DMS79 treated with DMSO at 0.1 percent for 48 hours (cell line): ENCODE measurements at regions not wholly inside any gene's neighbourhood (a gene's known extent, or its start where the extent isn't known, plus 50 kb on each side); places are given as distances from the start of the nearest gene placed in this dataset.
"Not testable (repeated sequence)": the region's sequence is repeated elsewhere in the genome, so short reads cannot be mapped to it uniquely, and the experiment has no call there.

Experiments
- DNase-seq: peaks from one replicate; lab custom pipeline; 2025; lab: John Stamatoyannopoulos, UW

GRCh38 chrX:23458957-23459356 lies 124.3 kb downstream of the PTCHD1 start:
- DNase-seq: not testable (repeated sequence)

GRCh38 chrX:23465105-23465791 lies 130.6 kb downstream of the PTCHD1 start:
- no peak for DNase-seq

GRCh38 chrX:23465985-23466384 lies 131.3 kb downstream of the PTCHD1 start:
- no peak for DNase-seq

- DNase-seq: no peak
These were observed 143.4 kb downstream of the PTCHD1 start for GRCh38 chrX:23478056-23478455.

GRCh38 chrX:23478561-23478960 lies 143.9 kb downstream of the PTCHD1 start:
- DNase-seq: no peak

GRCh38 chrX:23482561-23482960 lies 147.9 kb downstream of the PTCHD1 start:
- DNase-seq: no peak

GRCh38 chrX:23483396-23483795 lies 148.7 kb downstream of the PTCHD1 start:
- no peak for DNase-seq

GRCh38 chrX:23493941-23494374 lies 159.3 kb downstream of the PTCHD1 start:
- no peak for DNase-seq

- DNase-seq: no peak
These were observed 160.1 kb downstream of the PTCHD1 start for GRCh38 chrX:23494741-23495140.

- no peak for DNase-seq
These were observed 163.3 kb downstream of the PTCHD1 start for GRCh38 chrX:23497919-23498318.

GRCh38 chrX:23501974-23502373 lies 165.3 kb upstream of the PRDX4 start:
- no peak for DNase-seq

GRCh38 chrX:23503835-23504539 lies 163.3 kb upstream of the PRDX4 start:
- DNase-seq: no peak

GRCh38 chrX:23504540-23504884 lies 162.8 kb upstream of the PRDX4 start:
- DNase-seq: no peak

GRCh38 chrX:23504895-23505294 lies 162.4 kb upstream of the PRDX4 start:
- DNase-seq: no peak

- no peak for DNase-seq
These were observed 161.6 kb upstream of the PRDX4 start for GRCh38 chrX:23505531-23506303.

GRCh38 chrX:23509256-23509655 lies 158.0 kb upstream of the PRDX4 start:
- DNase-seq: no peak

GRCh38 chrX:23511793-23512192 lies 155.5 kb upstream of the PRDX4 start:
- no peak for DNase-seq

- DNase-seq: no peak
These were observed 154.2 kb upstream of the PRDX4 start for GRCh38 chrX:23513121-23513520.

- no peak for DNase-seq
These were observed 153.2 kb upstream of the PRDX4 start for GRCh38 chrX:23514082-23514481.

- DNase-seq: no peak
These were observed 152.3 kb upstream of the PRDX4 start for GRCh38 chrX:23515028-23515427.

- not testable (repeated sequence) for DNase-seq
These were observed 144.2 kb upstream of the PRDX4 start for GRCh38 chrX:23523026-23523657.

- DNase-seq: no peak
These were observed 142.8 kb upstream of the PRDX4 start for GRCh38 chrX:23524467-23524866.

GRCh38 chrX:23525531-23525930 lies 141.8 kb upstream of the PRDX4 start:
- no peak for DNase-seq
